WTC11 (cell line): ENCODE measurements at regions not wholly inside any gene's neighbourhood (a gene's known extent, or its start where the extent isn't known, plus 50 kb on each side); places are given as distances from the start of the nearest gene placed in this dataset.

Experiments
- ATAC-seq: fragments of 200-7000 bp; cut with Tn5 transposase; 2 replicates; pipeline ENCODE4 v1.10.0; 2021; ENCODE audit warnings: mild to moderate bottlenecking, moderate library complexity
- CTCF ChIA-PET: fragments of 300-600 bp; sonication (Branson Sonifier 250); formaldehyde crosslinking; loops from one replicate; lab custom pipeline; 2021; ENCODE audit warnings: antibody characterized with exemption; lab: Charles Lee
- POLR2A ChIA-PET: fragments of 350-600 bp; sonication (Branson Sonifier 250); formaldehyde crosslinking; loops from one replicate; lab custom pipeline; 2021; ENCODE audit warnings: antibody characterized with exemption; lab: Charles Lee
- DNase-seq: peaks from one replicate; pipeline ENCODE4 v3.0.0; 2021; ENCODE audit warnings: low spot score
- H3K27ac Mint-ChIP-seq: 2 replicates; pipeline ENCODE4 v1.8.0; 2021; ENCODE audit warnings: mixed read lengths
- H3K27me3 Mint-ChIP-seq: 2 replicates; pipeline ENCODE4 v1.8.0; 2021; ENCODE audit warnings: low read depth, mild to moderate bottlenecking, moderate library complexity, mixed read lengths
- H3K36me3 Mint-ChIP-seq: 2 replicates; pipeline ENCODE4 v1.8.0; 2021; ENCODE audit warnings: mixed read lengths
- H3K4me1 Mint-ChIP-seq: 2 replicates; pipeline ENCODE4 v1.8.0; 2022; ENCODE audit warnings: mixed read lengths
- H3K4me3 Mint-ChIP-seq: 2 replicates; pipeline ENCODE4 v1.8.0; 2021; ENCODE audit warnings: mild to moderate bottlenecking, moderate library complexity, mixed read lengths
- H3K9me3 Mint-ChIP-seq: 2 replicates; pipeline ENCODE4 v1.8.0; 2021; ENCODE audit warnings: mixed read lengths
- ESRRA ChIP-seq: sonication (generic); formaldehyde crosslinking; IDR thresholded peaks from 2 replicates; pipeline ENCODE4 v1.8.1; 2022; ENCODE audit warnings: mild to moderate bottlenecking, missing genetic modification reagents, borderline replicate concordance
- GABPB1 ChIP-seq: sonication (generic); formaldehyde crosslinking; IDR thresholded peaks from 2 replicates; pipeline ENCODE4 v1.8.1; 2023; ENCODE audit warnings: mild to moderate bottlenecking, missing genetic modification reagents
- JAZF1 ChIP-seq: fragments of 250-450 bp; sonication (Bioruptor Pico); IDR thresholded peaks from 2 replicates; pipeline ENCODE4 v1.9.0; 2021; ENCODE audit warnings: moderate library complexity, mild to moderate bottlenecking, inconsistent platforms
- MYBL2 ChIP-seq: sonication (generic); formaldehyde crosslinking; IDR thresholded peaks from 2 replicates; pipeline ENCODE4 v1.8.1; 2023; ENCODE audit warnings: mild to moderate bottlenecking, moderate library complexity, missing genetic modification reagents
- SP1 ChIP-seq: sonication (generic); formaldehyde crosslinking; conservative IDR thresholded peaks from 2 replicates; pipeline ENCODE4 v1.8.1; 2022; ENCODE audit warnings: missing genetic modification reagents
- ZNF396 ChIP-seq: fragments of 250-450 bp; sonication (Bioruptor Pico); IDR thresholded peaks from 2 replicates; pipeline ENCODE4 v1.8.0; 2021; ENCODE audit warnings: mild to moderate bottlenecking, moderate library complexity, borderline replicate concordance
- ZNF423 ChIP-seq: fragments of 250-450 bp; sonication (Bioruptor Pico); IDR thresholded peaks from 2 replicates; pipeline ENCODE4 v2.1.2; 2022; ENCODE audit warnings: mild to moderate bottlenecking, moderate library complexity
- TF ChIP-seq, protein P1 (sequence below): fragments of 250-450 bp; sonication (Bioruptor Pico); IDR thresholded peaks from 2 replicates; pipeline ENCODE4 v2.1.2; 2022; ENCODE audit warnings: mild to moderate bottlenecking, moderate library complexity
- TF ChIP-seq, protein P2 (sequence below): fragments of 250-450 bp; sonication (Bioruptor Pico); conservative IDR thresholded peaks from 2 replicates; pipeline ENCODE4 v1.9.0; 2021; ENCODE audit warnings: mild to moderate bottlenecking
- TF ChIP-seq, protein P3 (sequence below): sonication (generic); formaldehyde crosslinking; IDR thresholded peaks from 2 replicates; pipeline ENCODE4 v1.8.0; 2023; ENCODE audit warnings: mild to moderate bottlenecking, missing genetic modification reagents
- TF ChIP-seq, protein P4 (sequence below): sonication (generic); formaldehyde crosslinking; IDR thresholded peaks from 2 replicates; pipeline ENCODE4 v1.8.0; 2022; ENCODE audit warnings: mild to moderate bottlenecking, missing genetic modification reagents
- TF ChIP-seq, protein P5 (sequence below): fragments of 200-600 bp; IDR thresholded peaks from 2 replicates; pipeline ENCODE4 v1.8.0; 2022; ENCODE audit warnings: antibody characterized with exemption
- TF ChIP-seq, protein P6 (sequence below): fragments of 250-450 bp; sonication (Bioruptor Pico); IDR thresholded peaks from 2 replicates; pipeline ENCODE4 v1.9.0; 2021; ENCODE audit warnings: mild to moderate bottlenecking
- TF ChIP-seq, protein P7 (sequence below): sonication (generic); formaldehyde crosslinking; IDR thresholded peaks from 2 replicates; pipeline ENCODE4 v1.8.0; 2023; ENCODE audit warnings: missing genetic modification reagents, mild to moderate bottlenecking, borderline replicate concordance

DNA sequence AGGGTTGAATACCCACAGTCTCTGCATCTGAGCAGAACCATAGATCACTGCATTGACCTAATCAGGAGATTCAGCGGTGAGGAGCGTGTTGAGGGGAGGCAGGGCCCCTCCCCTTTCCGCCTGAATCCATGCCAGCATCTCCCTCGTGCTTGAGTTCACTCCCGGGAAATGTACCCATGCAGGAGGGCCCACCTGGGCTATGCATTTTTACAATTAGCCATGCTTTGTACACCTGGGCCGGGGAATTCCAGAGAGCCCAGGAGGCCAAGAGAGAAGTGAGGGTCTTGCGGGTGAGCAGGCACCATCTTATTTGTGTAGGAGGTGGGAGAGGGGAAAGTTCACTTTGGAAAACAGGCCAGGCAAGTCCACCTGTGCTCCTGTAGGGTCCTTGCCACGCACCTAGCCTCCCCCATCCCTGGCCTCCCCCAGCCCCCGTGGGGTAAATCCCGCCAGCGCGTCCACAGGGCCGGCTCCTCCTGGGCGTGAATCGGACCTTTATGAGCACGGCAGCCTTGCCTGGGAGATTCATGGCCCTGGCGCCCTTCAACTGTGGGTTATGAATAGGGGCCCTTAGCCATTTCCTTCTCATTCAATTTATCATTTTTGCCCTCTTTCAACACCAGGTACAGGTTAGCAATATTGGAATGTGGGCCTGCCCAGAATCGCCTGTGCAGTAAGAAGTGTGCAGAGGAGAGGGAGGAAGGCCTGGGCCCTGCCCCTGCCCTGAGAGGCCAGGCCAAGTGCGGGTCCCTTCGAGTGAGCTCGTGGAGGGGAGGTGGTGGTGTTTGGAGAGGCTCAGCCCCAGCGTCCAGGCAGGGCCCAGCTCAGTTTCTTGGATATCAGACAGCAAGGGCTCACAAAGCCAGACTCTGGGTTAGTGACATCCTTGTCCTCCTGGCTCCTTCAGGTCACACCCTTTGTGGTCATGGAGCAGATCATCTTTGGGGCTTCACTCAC, 84.4 kb upstream of the ACTRT2 start:
- DNase-seq (no peak), ATAC-seq (no peak)
- Mint-ChIP-seq H3K27ac (no peak overlapping the region), H3K36me3 (peaks cover 39% of the 10 kb centered on the region), H3K4me3 (no peak overlapping the region), H3K4me1 (no peaks in the 10 kb centered on the region), H3K9me3 (peaks cover 34% of the 10 kb centered on the region), H3K27me3 (peaks cover 21% of the 10 kb centered on the region)
- TF ChIP-seq JAZF1 (CRISPR knock-in tag) = no peak
- TF ChIP-seq ZNF423 (CRISPR knock-in tag) = no peak
- TF ChIP-seq ESRRA (CRISPR knock-in tag) = no peak
- TF ChIP-seq, protein P1, sequence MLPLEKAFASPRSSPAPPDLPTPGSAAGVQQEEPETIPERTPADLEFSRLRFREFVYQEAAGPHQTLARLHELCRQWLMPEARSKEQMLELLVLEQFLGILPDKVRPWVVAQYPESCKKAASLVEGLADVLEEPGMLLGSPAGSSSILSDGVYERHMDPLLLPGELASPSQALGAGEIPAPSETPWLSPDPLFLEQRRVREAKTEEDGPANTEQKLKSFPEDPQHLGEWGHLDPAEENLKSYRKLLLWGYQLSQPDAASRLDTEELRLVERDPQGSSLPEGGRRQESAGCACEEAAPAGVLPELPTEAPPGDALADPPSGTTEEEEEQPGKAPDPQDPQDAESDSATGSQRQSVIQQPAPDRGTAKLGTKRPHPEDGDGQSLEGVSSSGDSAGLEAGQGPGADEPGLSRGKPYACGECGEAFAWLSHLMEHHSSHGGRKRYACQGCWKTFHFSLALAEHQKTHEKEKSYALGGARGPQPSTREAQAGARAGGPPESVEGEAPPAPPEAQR (CRISPR knock-in tag) = no peak
- TF ChIP-seq MYBL2 (CRISPR knock-in tag) = no peak
- TF ChIP-seq GABPB1 (CRISPR knock-in tag) = no peak
- TF ChIP-seq ZNF396 (CRISPR knock-in tag) = no peak
- TF ChIP-seq, protein P2, sequence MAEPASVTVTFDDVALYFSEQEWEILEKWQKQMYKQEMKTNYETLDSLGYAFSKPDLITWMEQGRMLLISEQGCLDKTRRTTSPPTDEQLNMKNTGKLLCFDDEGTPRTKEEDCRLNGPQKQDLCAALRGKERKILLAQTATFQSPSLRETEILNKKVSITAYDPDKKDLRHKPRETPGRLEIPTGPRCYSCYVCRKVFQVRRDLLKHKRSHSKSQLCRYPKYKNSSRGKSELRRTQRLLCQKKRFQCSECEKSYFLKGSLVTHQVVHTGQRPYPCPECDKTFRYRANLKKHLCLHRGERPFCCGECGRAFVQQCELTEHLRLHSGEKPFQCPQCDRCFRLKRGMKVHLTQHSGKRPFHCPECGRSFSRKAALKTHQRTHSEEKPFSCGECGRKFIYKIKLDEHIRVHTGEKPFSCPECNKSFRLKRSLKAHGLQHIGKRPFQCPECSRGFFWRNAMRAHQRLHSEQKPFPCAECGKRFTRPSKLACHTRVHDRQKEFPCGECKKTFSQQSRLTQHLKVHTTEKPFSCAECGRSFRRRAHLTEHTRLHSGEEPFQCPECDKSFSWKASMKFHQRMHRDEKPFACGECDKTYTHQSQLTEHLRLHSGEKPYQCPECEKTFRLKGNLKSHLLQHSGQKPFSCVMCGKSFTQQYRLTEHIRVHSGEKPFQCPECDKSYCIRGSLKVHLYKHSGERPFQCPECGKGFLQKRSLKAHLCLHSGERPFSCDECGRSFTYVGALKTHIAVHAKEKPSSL (CRISPR knock-in tag) = no peak
- TF ChIP-seq SP1 (CRISPR knock-in tag) = no peak
- TF ChIP-seq, protein P3, sequence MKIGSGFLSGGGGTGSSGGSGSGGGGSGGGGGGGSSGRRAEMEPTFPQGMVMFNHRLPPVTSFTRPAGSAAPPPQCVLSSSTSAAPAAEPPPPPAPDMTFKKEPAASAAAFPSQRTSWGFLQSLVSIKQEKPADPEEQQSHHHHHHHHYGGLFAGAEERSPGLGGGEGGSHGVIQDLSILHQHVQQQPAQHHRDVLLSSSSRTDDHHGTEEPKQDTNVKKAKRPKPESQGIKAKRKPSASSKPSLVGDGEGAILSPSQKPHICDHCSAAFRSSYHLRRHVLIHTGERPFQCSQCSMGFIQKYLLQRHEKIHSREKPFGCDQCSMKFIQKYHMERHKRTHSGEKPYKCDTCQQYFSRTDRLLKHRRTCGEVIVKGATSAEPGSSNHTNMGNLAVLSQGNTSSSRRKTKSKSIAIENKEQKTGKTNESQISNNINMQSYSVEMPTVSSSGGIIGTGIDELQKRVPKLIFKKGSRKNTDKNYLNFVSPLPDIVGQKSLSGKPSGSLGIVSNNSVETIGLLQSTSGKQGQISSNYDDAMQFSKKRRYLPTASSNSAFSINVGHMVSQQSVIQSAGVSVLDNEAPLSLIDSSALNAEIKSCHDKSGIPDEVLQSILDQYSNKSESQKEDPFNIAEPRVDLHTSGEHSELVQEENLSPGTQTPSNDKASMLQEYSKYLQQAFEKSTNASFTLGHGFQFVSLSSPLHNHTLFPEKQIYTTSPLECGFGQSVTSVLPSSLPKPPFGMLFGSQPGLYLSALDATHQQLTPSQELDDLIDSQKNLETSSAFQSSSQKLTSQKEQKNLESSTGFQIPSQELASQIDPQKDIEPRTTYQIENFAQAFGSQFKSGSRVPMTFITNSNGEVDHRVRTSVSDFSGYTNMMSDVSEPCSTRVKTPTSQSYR (CRISPR knock-in tag) = no peak
- TF ChIP-seq, protein P4, sequence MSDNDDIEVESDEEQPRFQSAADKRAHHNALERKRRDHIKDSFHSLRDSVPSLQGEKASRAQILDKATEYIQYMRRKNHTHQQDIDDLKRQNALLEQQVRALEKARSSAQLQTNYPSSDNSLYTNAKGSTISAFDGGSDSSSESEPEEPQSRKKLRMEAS (CRISPR knock-in tag) = no peak
- TF ChIP-seq, protein P5, sequence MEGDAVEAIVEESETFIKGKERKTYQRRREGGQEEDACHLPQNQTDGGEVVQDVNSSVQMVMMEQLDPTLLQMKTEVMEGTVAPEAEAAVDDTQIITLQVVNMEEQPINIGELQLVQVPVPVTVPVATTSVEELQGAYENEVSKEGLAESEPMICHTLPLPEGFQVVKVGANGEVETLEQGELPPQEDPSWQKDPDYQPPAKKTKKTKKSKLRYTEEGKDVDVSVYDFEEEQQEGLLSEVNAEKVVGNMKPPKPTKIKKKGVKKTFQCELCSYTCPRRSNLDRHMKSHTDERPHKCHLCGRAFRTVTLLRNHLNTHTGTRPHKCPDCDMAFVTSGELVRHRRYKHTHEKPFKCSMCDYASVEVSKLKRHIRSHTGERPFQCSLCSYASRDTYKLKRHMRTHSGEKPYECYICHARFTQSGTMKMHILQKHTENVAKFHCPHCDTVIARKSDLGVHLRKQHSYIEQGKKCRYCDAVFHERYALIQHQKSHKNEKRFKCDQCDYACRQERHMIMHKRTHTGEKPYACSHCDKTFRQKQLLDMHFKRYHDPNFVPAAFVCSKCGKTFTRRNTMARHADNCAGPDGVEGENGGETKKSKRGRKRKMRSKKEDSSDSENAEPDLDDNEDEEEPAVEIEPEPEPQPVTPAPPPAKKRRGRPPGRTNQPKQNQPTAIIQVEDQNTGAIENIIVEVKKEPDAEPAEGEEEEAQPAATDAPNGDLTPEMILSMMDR = no peak
- CTCF ChIA-PET = no interaction called here
- POLR2A ChIA-PET = no interaction called here

DNA sequence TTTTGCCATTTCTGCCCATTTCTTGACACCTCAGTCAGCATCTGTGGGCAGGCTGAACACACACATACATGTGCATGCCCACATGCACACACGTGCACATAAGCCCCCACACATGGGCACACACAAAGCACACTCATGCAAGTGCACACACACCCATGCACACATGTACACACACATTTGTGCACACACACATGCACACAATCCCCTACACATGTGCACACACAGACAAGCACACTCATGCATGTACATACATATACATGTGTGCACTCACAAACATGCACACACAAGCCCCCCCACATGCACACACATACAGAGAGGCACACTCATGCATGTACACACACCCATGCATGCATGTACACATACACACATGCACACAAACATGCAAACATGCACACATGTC, 83.5 kb upstream of the ACTRT2 start:
- ATAC-seq = no peak
- Mint-ChIP-seq H3K4me3 (no peak overlapping the region), H3K4me1 (no peaks in the 10 kb centered on the region), H3K27ac (no peak overlapping the region), H3K9me3 (peaks cover 33% of the 10 kb centered on the region), H3K36me3 (peaks cover 33% of the 10 kb centered on the region), H3K27me3 (peaks cover 24% of the 10 kb centered on the region)
- DNase-seq = no peak
- ChIA-PET CTCF (no interaction called here), POLR2A (no interaction called here)
- TF ChIP-seq, protein P6, sequence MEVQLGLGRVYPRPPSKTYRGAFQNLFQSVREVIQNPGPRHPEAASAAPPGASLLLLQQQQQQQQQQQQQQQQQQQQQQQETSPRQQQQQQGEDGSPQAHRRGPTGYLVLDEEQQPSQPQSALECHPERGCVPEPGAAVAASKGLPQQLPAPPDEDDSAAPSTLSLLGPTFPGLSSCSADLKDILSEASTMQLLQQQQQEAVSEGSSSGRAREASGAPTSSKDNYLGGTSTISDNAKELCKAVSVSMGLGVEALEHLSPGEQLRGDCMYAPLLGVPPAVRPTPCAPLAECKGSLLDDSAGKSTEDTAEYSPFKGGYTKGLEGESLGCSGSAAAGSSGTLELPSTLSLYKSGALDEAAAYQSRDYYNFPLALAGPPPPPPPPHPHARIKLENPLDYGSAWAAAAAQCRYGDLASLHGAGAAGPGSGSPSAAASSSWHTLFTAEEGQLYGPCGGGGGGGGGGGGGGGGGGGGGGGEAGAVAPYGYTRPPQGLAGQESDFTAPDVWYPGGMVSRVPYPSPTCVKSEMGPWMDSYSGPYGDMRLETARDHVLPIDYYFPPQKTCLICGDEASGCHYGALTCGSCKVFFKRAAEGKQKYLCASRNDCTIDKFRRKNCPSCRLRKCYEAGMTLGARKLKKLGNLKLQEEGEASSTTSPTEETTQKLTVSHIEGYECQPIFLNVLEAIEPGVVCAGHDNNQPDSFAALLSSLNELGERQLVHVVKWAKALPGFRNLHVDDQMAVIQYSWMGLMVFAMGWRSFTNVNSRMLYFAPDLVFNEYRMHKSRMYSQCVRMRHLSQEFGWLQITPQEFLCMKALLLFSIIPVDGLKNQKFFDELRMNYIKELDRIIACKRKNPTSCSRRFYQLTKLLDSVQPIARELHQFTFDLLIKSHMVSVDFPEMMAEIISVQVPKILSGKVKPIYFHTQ (CRISPR knock-in tag) = no peak
- TF ChIP-seq, protein P7, sequence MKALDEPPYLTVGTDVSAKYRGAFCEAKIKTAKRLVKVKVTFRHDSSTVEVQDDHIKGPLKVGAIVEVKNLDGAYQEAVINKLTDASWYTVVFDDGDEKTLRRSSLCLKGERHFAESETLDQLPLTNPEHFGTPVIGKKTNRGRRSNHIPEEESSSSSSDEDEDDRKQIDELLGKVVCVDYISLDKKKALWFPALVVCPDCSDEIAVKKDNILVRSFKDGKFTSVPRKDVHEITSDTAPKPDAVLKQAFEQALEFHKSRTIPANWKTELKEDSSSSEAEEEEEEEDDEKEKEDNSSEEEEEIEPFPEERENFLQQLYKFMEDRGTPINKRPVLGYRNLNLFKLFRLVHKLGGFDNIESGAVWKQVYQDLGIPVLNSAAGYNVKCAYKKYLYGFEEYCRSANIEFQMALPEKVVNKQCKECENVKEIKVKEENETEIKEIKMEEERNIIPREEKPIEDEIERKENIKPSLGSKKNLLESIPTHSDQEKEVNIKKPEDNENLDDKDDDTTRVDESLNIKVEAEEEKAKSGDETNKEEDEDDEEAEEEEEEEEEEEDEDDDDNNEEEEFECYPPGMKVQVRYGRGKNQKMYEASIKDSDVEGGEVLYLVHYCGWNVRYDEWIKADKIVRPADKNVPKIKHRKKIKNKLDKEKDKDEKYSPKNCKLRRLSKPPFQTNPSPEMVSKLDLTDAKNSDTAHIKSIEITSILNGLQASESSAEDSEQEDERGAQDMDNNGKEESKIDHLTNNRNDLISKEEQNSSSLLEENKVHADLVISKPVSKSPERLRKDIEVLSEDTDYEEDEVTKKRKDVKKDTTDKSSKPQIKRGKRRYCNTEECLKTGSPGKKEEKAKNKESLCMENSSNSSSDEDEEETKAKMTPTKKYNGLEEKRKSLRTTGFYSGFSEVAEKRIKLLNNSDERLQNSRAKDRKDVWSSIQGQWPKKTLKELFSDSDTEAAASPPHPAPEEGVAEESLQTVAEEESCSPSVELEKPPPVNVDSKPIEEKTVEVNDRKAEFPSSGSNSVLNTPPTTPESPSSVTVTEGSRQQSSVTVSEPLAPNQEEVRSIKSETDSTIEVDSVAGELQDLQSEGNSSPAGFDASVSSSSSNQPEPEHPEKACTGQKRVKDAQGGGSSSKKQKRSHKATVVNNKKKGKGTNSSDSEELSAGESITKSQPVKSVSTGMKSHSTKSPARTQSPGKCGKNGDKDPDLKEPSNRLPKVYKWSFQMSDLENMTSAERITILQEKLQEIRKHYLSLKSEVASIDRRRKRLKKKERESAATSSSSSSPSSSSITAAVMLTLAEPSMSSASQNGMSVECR (CRISPR knock-in tag) = no peak
- TF ChIP-seq, protein P4 (CRISPR knock-in tag) = no peak
